ENCODE measurements at regions not wholly inside any gene's neighbourhood (a gene's known extent, or its start where the extent isn't known, plus 50 kb on each side); places are given as distances from the start of the nearest gene placed in this dataset.

DNA sequence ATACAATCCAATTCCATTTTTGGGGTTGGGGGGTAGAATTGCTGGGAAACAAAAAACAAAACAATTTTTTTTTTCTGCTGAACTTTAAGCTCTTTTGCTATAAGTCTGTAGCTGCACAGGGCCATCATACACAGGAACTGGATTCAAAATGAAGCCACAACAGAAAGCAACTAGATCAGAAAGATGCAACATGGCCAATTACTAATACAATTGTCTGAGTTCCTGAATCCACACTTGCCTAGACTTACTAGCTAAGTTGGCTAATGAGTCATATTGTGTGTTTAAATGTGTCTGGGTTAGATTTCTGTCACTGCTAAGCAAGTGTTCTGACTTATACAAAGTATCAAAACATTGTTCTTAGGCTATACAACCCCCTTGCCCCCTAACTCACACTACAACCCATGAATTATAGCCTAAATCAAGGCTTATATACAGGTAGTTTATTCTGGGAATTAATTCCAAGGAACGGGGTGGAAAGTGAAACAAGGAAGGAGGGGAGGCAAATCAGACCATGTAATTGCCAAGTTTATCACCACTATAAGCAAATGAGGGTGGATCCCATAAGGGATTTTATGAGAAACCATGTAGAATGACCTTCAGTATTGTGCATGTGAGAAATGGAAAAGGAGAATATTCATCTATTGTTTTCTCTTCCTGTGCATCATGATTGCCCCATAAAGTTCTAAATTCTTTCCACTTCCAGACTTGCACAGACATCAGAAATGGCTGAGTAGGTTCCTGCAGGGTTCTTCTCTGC is 337.9 kb upstream of the SORCS1 start:
- in situ Hi-C loops (cut with MboI; ENCODE audit: low sequenced_read_pairs) (no loop called here), intact Hi-C loops (cut with micrococcal nuclease) (no loop called here), dilution Hi-C loops (cut with HindIII; ENCODE audit: low sequenced_read_pairs, unreplicated experiment) (no loop called here)
- ChIA-PET CTCF (no interaction called here), POLR2A (ENCODE audit: unreplicated experiment) (no interaction called here)
- H3K14ac ChIP-seq (replicated peaks; ENCODE audit: low read depth, low read length) = no peak overlapping the region
- no peaks in the 10 kb centered on the region for H3K79me1 ChIP-seq (ENCODE audit: low read depth in 1 of 2, low read length in 2 of 2)
- ATAC-seq (ENCODE audit: low read depth) (no peak), DNase-seq (no peak)
- BruUV-seq (replicated peaks) = no TSS peak
- no peaks in the 10 kb centered on the region for H3K9me1 ChIP-seq (ENCODE audit: insufficient read depth, low read length)
- H2AFZ ChIP-seq (replicated peaks; ENCODE audit: low read length, poor library complexity) = no peak overlapping the region
- H2BK120ac ChIP-seq (ENCODE audit: low read depth, low read length) = no peak overlapping the region
- H3K4ac ChIP-seq (ENCODE audit: low read depth, low read length) = no peak overlapping the region
- H3K4me2 ChIP-seq (ENCODE audit: low read depth, low read length) = no peak overlapping the region
- no peak overlapping the region for H3K56ac ChIP-seq (ENCODE audit: extremely low read depth, insufficient read depth, low read length)
- H3K27me3 ChIP-seq (ENCODE audit: control insufficient read depth, insufficient read depth, low read length) = no peaks in the 10 kb centered on the region
- no peak overlapping the region for H2AK5ac ChIP-seq (ENCODE audit: low read depth, low read length)
- WGBS, 2 experiments (ENCODE audit: extremely low coverage in 2 of 2, insufficient read length in 1 of 2) = no CpG with 5 or more reads among the region's 1 CpG
- no peak overlapping the region for H3K4me3 ChIP-seq (ENCODE audit: insufficient read depth, low read depth, low read length)
- no peak overlapping the region for H3K23ac ChIP-seq (ENCODE audit: low read depth, low read length)
- TF ChIP-seq CEBPB (IDR thresholded peaks at IDR 0.05; ENCODE audit: low read depth, low read length) (no peak), FOS (IDR thresholded peaks at IDR 0.05; ENCODE audit: low read depth, low read length) (no peak), POLR2A (IDR thresholded peaks at IDR 0.05; ENCODE audit: low read depth, low read length) (no peak), MAFK (IDR thresholded peaks at IDR 0.05; ENCODE audit: low read depth, low read length) (no peak), MXI1 (IDR thresholded peaks at IDR 0.05; ENCODE audit: borderline replicate concordance, low read depth, low read length) (no peak)
- TF ChIP-seq, protein P1, sequence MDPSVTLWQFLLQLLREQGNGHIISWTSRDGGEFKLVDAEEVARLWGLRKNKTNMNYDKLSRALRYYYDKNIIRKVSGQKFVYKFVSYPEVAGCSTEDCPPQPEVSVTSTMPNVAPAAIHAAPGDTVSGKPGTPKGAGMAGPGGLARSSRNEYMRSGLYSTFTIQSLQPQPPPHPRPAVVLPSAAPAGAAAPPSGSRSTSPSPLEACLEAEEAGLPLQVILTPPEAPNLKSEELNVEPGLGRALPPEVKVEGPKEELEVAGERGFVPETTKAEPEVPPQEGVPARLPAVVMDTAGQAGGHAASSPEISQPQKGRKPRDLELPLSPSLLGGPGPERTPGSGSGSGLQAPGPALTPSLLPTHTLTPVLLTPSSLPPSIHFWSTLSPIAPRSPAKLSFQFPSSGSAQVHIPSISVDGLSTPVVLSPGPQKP (IDR thresholded peaks at IDR 0.05; ENCODE audit: borderline replicate concordance, low read depth, low read length) = no peak
- TF ChIP-seq, protein P2, sequence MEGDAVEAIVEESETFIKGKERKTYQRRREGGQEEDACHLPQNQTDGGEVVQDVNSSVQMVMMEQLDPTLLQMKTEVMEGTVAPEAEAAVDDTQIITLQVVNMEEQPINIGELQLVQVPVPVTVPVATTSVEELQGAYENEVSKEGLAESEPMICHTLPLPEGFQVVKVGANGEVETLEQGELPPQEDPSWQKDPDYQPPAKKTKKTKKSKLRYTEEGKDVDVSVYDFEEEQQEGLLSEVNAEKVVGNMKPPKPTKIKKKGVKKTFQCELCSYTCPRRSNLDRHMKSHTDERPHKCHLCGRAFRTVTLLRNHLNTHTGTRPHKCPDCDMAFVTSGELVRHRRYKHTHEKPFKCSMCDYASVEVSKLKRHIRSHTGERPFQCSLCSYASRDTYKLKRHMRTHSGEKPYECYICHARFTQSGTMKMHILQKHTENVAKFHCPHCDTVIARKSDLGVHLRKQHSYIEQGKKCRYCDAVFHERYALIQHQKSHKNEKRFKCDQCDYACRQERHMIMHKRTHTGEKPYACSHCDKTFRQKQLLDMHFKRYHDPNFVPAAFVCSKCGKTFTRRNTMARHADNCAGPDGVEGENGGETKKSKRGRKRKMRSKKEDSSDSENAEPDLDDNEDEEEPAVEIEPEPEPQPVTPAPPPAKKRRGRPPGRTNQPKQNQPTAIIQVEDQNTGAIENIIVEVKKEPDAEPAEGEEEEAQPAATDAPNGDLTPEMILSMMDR (conservative IDR thresholded peaks at IDR 0.05; ENCODE audit: low read depth, low read length) = no peak
- H3K18ac ChIP-seq (ENCODE audit: low read depth, low read length) = no peak overlapping the region
- H2BK5ac ChIP-seq (ENCODE audit: low read depth, low read length, poor library complexity, severe bottlenecking) = no peak overlapping the region
- no peak overlapping the region for H4K8ac ChIP-seq (ENCODE audit: low read depth in 2 of 2, low read length in 2 of 2)
- H4K5ac ChIP-seq (ENCODE audit: low read depth, low read length) = no peak overlapping the region
- H3K36me3 ChIP-seq (ENCODE audit: control insufficient read depth, insufficient read depth, low read length) = no peaks in the 10 kb centered on the region
- H4K20me1 ChIP-seq (ENCODE audit: insufficient read depth, low read length) = no peaks in the 10 kb centered on the region
- no peaks in the 10 kb centered on the region for H3K4me1 ChIP-seq (ENCODE audit: control insufficient read depth, insufficient read depth, low read length)
- no peak overlapping the region for H2BK20ac ChIP-seq (ENCODE audit: low read depth, low read length)
- H2BK15ac ChIP-seq (ENCODE audit: low read depth, low read length) = no peak overlapping the region
- H2AK9ac ChIP-seq (replicated peaks; ENCODE audit: low read depth, low read length, poor library complexity) = no peak overlapping the region
- H4K91ac ChIP-seq (ENCODE audit: insufficient read depth, low read depth, low read length) = no peak overlapping the region
- no peak overlapping the region for H3K27ac ChIP-seq (ENCODE audit: insufficient read depth, low read length)
- H3K9me3 ChIP-seq (ENCODE audit: control insufficient read depth, insufficient read depth, low read length) = peaks cover 5% of the 10 kb centered on the region
- no peak overlapping the region for H3K9ac ChIP-seq (ENCODE audit: low read depth, low read length)

Measured in IMR-90 (cell line).